Testis (tissue), 2 donors: ENCODE measurements at regions not wholly inside any gene's neighbourhood (a gene's known extent, or its start where the extent isn't known, plus 50 kb on each side); places are given as distances from the start of the nearest gene placed in this dataset.

ENCODE experiments used
- DNase-seq: peaks from one replicate; pipeline ENCODE4 v3.0.0-alpha.2; 2019
- H3K27ac ChIP-seq, 2 donors: fragments of 200-600 bp; sonication (generic); one replicate each; pipeline ENCODE4 v1.5.1; 2019
- H3K27me3 ChIP-seq: fragments of 200-600 bp; sonication (generic); one replicate; pipeline ENCODE4 v1.5.1; 2019
- H3K36me3 ChIP-seq: fragments of 200-600 bp; sonication (generic); one replicate; pipeline ENCODE4 v1.5.1; 2017; ENCODE audit warnings: low read depth; ENCODE audit errors: missing control alignments
- H3K4me1 ChIP-seq: fragments of 200-600 bp; sonication (generic); one replicate; pipeline ENCODE4 v1.5.1; 2019
- H3K4me3 ChIP-seq, 2 donors: fragments of 200-600 bp; sonication (generic); one replicate each; pipeline ENCODE4 v1.5.1; 2017 to 2019
- H3K9me3 ChIP-seq: fragments of 200-600 bp; sonication (generic); one replicate; pipeline ENCODE4 v1.5.1; 2017
- POLR2A ChIP-seq: fragments of 450-650 bp; IDR thresholded peaks from one replicate; pipeline ENCODE4 v1.6.1; 2017; ENCODE audit warnings: antibody characterized with exemption, mild to moderate bottlenecking, moderate library complexity
- WGBS, 2 donors: methylation state at CpG; one replicate each; pipeline ENCODE4 v1.1.5; 2018; 5-methylcytosine and 5-hydroxymethylcytosine counted together
- intact Hi-C: fragments of 100-400 bp; cut with DNase I; formaldehyde crosslinking; loops from one replicate; pipeline ENCODE4 v1.15.1; 2023; ENCODE audit warnings: low total_unique reads
- TF ChIP-seq, protein P1 (sequence below), 3 experiments: fragments of 450-650 bp in 2 of 3; fragments of 200-600 bp in 1 of 3; sonication (generic) in 1 of 3; IDR thresholded peaks; one replicate each; pipeline ENCODE4 v1.5.1; 2016 to 2019; ENCODE audit warnings: antibody characterized with exemption in 3 of 3, mild to moderate bottlenecking in 2 of 3, moderate library complexity in 1 of 3

DNA sequence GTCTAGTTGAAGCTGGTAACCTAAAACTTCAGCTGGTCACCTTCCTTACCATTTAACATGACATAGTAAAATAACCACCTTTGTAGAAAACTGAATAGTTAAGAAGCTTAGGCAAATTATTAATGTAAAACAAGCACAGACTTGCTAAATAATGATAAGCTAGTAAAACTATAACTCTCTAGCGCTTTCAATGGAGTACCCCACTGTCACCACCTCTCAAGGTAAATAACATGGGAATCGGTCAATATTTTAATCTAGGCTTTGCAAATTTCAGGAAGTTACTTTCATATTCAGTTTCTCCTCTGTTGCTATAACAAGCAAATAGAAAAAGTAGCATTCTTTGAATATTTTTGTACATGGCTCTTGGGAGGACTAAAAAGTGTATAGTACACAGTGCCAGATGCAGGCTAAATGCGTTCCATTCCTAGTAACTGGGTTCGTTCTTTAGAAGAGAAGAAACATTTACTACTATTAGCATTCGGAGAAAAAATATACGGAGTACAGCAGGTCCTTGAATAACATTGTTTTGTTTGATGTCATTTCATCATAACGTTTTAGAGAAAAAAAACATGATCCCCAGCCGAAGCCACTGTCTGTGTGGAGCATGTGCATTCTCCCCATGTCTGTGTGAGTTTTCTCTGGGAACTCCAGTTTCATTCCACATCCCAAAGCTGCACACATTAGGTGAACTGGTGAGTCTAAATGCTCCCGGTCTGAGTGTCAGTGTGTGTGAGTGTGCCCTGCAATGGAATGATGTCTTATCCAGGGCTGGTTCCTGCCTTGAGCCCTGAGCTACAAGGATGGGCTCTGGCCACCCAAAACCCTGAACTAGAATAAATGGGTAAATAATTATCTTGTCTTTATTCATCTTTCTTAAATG is 52.5 kb downstream of the EPRS1 start:
- no peak for DNase-seq
- H3K27ac ChIP-seq = no peak overlapping the region
- H3K4me1 ChIP-seq = no peaks in the 10 kb centered on the region
- intact Hi-C loops = no loop called here
- no peak for TF ChIP-seq POLR2A
- TF ChIP-seq, protein P1, sequence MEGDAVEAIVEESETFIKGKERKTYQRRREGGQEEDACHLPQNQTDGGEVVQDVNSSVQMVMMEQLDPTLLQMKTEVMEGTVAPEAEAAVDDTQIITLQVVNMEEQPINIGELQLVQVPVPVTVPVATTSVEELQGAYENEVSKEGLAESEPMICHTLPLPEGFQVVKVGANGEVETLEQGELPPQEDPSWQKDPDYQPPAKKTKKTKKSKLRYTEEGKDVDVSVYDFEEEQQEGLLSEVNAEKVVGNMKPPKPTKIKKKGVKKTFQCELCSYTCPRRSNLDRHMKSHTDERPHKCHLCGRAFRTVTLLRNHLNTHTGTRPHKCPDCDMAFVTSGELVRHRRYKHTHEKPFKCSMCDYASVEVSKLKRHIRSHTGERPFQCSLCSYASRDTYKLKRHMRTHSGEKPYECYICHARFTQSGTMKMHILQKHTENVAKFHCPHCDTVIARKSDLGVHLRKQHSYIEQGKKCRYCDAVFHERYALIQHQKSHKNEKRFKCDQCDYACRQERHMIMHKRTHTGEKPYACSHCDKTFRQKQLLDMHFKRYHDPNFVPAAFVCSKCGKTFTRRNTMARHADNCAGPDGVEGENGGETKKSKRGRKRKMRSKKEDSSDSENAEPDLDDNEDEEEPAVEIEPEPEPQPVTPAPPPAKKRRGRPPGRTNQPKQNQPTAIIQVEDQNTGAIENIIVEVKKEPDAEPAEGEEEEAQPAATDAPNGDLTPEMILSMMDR (IDR thresholded peaks at IDR 0.05) = no peak
- H3K36me3 ChIP-seq = no peaks in the 10 kb centered on the region
- no peaks in the 10 kb centered on the region for H3K9me3 ChIP-seq
- no peaks in the 10 kb centered on the region for H3K27me3 ChIP-seq
- H3K4me3 ChIP-seq = no peak overlapping the region
- WGBS, 2 donors = 61 to 75% methylated on average over 9 of the region's 9 CpGs

DNA sequence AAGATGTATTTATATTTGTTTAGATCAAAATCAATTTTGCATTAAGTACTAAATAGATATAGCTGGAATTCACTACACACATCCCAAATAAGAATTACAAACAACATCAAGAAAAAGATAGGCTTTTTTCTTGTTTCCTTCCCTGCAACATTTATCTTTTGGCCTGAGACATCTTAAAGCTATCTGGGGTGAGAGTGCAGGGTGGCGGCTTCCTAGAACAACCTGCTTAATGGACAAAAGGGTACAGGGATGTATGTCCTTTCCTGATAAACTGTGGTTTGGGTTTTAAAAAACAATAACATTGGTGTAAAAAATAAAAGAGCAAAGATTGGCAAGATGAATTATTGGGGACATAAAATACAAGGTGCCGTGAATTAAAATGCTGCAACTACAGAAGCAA is 54.4 kb downstream of the EPRS1 start:
- Histone ChIP-seq H3K4me3 (no peak overlapping the region), H3K9me3 (no peaks in the 10 kb centered on the region), H3K27ac (no peak overlapping the region), H3K36me3 (no peaks in the 10 kb centered on the region), H3K4me1 (no peaks in the 10 kb centered on the region), H3K27me3 (no peaks in the 10 kb centered on the region)
- no peak for TF ChIP-seq POLR2A
- TF ChIP-seq, protein P1 (IDR thresholded peaks at IDR 0.05) = no peak
- no peak for DNase-seq
- intact Hi-C loops = no loop called here
- WGBS, 2 donors = 86 to 89% methylated on average over 2 of the region's 2 CpGs

DNA sequence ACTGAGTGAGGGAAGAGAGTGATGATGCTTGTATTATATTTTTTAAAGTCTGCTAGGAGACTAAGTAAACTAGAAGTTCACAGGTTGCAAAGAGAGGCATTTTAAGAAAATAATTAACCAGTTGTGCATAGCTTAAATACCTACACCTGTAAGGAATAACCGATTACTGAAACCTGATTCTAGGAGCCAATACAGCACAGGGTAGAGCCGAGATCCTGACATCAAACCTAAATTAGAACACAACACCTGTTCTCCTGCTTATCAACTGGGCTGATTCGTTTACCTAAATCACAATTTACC is 54.8 kb downstream of the EPRS1 start:
- H3K9me3 ChIP-seq = no peaks in the 10 kb centered on the region
- DNase-seq = no peak
- no peaks in the 10 kb centered on the region for H3K4me1 ChIP-seq
- 66 to 77% methylated on average over 3 of the region's 3 CpGs for WGBS, 2 donors
- no peaks in the 10 kb centered on the region for H3K27me3 ChIP-seq
- no peak overlapping the region for H3K4me3 ChIP-seq
- TF ChIP-seq, protein P1 (IDR thresholded peaks at IDR 0.05) = no peak
- TF ChIP-seq POLR2A = no peak
- no peak overlapping the region for H3K27ac ChIP-seq
- H3K36me3 ChIP-seq = no peaks in the 10 kb centered on the region
- intact Hi-C loops = no loop called here

DNA sequence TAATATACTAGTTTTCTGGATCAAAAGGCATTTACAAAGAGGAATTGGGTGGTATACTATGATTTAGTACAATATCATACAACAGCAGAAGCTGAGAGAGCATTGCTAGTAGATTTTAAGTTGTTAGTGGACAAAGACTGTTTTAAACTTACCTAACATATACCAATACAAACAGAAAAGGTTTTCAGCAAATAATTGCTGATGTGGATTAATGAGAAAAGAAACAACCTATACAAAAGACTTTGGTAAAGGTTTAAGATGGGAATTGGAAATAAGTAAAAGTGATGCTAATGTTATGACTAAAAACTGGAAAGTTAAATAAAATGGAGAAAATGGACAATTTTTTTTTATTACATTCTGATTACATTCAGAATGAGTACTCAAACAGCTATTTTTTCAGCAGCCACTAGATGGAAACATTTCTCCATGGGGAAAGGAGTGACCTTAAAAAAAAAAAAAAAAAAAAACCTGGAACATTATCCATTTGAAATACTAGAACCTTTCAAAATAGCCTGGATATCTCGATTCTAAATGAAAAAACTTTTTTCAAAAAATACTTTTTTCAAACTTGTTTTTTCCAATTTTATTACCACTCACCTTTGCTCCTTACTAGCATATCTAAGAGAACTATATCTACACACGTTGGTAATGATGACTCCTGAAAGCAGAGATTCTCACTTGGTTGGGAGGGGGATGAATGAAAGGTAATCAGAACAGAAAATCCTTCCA is 55.4 kb downstream of the EPRS1 start:
- Histone ChIP-seq H3K36me3 (no peaks in the 10 kb centered on the region), H3K9me3 (no peaks in the 10 kb centered on the region), H3K4me1 (no peaks in the 10 kb centered on the region), H3K27me3 (no peaks in the 10 kb centered on the region), H3K27ac (no peak overlapping the region), H3K4me3 (no peak overlapping the region)
- TF ChIP-seq, protein P1 (IDR thresholded peaks at IDR 0.05) = peak in 2 of 3 experiments; percentile 8 to 55
- no peak for TF ChIP-seq POLR2A
- no peak for DNase-seq
- intact Hi-C loops = no loop called here
- 34 to 36% methylated on average over 2 of the region's 2 CpGs for WGBS, 2 donors
